Fibroblast of pulmonary artery (primary cell): ENCODE measurements at regions not wholly inside any gene's neighbourhood (a gene's known extent, or its start where the extent isn't known, plus 50 kb on each side); places are given as distances from the start of the nearest gene placed in this dataset.

ENCODE experiments used
- DNase-seq: peaks from one replicate; pipeline ENCODE4 v3.0.0-alpha.2; 2010; ENCODE audit warnings: low read depth
- H3K4me3 ChIP-seq: replicated peaks from 2 replicates; pipeline ENCODE4 v1.5.1; 2011; ENCODE audit warnings: low read depth, mild to moderate bottlenecking, control low read depth, low read length, moderate library complexity
- TF ChIP-seq, protein P1 (sequence below): IDR thresholded peaks from 2 replicates; pipeline ENCODE4 v1.5.1; 2011; ENCODE audit warnings: mild to moderate bottlenecking, control low read depth, low read length, inconsistent platforms; ENCODE audit errors: missing control alignments

DNA sequence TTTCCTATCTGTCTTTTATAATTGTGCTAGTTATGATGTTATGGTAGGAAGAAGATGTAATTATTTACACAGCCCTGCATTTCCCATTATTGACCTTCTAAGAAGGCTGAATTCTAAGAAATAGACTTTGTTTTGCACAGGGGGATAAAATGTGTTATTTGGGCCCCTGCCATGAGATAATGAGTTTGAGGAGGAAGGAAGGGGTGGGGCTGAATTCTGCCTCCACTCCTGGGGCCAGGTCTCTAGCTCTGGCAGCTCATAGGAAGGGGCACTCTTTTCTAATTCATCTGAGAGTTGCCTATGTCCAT is 69.2 kb upstream of the GOLGA8B start:
- TF ChIP-seq, protein P1, sequence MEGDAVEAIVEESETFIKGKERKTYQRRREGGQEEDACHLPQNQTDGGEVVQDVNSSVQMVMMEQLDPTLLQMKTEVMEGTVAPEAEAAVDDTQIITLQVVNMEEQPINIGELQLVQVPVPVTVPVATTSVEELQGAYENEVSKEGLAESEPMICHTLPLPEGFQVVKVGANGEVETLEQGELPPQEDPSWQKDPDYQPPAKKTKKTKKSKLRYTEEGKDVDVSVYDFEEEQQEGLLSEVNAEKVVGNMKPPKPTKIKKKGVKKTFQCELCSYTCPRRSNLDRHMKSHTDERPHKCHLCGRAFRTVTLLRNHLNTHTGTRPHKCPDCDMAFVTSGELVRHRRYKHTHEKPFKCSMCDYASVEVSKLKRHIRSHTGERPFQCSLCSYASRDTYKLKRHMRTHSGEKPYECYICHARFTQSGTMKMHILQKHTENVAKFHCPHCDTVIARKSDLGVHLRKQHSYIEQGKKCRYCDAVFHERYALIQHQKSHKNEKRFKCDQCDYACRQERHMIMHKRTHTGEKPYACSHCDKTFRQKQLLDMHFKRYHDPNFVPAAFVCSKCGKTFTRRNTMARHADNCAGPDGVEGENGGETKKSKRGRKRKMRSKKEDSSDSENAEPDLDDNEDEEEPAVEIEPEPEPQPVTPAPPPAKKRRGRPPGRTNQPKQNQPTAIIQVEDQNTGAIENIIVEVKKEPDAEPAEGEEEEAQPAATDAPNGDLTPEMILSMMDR = no peak
- DNase-seq = no peak
- no peak overlapping the region for H3K4me3 ChIP-seq

DNA sequence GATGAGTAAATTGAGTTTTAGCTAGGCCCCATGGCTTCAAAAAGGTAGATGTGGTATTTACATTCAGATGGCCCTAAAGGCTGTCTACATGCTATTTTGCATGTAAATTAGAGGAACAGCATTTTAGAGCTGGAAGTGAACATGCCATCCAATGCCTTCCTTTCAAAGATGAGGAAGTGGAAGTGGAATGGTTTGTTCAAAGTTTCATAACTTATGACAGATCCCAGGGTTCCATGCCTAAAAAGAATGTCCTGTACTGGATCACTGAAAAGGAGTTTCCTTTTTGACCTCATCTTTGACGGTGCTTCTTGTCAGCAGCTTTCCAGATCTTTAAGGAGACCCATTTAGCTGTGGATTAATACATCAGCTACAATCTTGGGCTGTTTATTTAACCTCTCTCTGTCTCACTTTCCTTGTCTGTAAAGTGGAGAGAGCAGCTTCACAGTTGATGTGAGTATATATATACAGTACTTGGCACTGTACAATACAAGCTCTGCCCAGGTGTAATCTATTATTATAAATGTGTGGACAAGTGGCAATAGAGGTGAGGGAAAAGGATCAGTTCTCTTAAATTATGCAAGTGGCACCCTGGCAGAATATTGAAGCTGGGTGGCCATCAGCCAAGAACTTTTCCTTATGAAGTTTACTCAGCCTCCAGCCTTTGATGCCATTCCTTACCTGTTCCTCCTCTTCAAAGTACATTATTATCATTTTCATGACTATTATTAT is 68.7 kb upstream of the GOLGA8B start:
- H3K4me3 ChIP-seq = no peak overlapping the region
- TF ChIP-seq, protein P1 = no peak
- DNase-seq = no peak

DNA sequence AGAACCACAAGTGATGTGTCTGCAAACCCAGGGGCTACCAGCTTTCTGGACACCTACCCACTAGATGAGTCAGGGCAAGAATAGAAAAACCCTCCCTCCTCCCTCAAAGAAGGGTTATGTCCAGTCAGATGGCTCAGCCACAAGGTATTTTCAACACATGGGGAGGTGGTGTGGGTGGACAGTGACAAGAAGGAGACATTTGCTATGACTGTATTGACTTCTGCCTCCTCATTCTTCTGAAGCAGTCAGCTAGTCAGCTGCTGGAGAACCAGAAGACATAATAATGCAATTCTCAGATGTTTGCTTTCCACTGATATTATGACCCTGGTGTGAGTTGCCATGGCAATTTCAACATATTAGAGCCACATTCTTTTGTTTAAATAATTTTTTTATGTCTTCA is 66.7 kb upstream of the GOLGA8B start:
- TF ChIP-seq, protein P1 = no peak
- H3K4me3 ChIP-seq = no peak overlapping the region
- peak; percentile 22 for DNase-seq

DNA sequence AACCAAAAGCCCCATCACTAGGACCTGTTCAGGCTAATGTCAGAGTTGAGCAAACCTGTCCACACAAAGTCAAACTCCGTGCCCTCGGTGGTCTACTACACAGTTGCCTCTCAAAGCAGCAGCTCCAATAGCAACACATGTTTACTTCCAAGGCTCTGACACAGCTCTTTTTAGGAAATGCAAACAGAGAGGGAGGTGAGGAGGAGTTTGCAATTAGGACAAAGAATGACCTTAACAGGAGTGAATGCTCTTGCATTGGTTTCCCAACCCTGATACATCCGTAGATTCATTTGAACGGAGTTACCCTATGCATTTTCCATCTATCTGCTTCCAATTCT is 64.8 kb upstream of the GOLGA8B start:
- DNase-seq = no peak
- H3K4me3 ChIP-seq = no peak overlapping the region
- TF ChIP-seq, protein P1 = no peak

DNA sequence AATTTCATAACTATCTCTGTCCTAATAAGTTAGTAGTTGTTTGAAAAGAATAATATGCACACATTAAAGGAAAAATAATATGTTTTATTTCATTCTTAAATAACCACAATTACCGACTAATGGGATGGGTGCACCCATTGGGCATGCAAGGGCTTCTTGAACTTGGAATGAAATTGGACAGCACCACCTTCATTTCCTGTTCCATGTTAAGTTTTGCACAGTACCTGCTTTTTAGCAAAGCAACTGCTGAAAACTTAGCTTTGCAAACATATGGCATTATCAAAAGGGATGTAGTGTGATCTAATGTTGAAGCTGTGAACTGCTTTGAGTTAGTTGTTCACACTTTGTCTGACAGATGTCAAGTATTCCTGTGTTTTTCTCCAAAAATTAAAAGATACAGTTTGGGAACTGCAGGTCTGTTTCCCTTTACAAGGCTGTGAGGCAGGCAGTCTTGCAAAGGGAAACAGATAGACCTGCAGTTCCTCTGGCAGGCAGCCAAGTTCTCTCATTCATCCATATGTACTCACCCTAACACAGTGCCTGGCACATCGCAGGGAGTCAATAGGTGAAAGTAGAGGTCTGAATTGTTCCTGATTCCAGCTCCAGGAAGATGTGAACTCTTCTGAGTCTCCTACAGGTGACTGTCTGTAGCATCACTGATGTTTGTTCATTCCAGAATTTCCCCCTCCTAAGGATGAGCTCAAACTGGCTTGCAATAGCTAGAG is 64.3 kb upstream of the GOLGA8B start:
- no peak overlapping the region for H3K4me3 ChIP-seq
- TF ChIP-seq, protein P1 = no peak
- no peak for DNase-seq

DNA sequence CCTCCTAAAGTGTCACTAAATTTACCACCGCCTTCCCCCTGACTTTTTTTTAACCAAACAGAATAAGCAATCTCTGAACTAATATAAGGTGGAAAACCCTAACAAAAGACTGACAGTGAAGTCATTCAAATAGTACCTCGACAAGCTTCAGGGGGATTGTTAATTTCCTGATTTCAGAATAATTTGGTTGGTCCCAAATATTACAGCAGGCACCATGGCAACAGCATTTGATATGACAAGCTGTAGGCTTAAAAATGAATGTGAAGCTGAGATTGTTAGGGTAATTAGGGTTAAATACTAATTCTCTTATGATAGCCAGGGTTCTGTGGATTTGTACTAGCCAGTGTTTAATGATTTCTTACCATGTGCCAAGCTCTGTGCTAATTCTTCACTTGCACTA is 63.5 kb upstream of the GOLGA8B start:
- no peak for DNase-seq
- TF ChIP-seq, protein P1 = no peak

DNA sequence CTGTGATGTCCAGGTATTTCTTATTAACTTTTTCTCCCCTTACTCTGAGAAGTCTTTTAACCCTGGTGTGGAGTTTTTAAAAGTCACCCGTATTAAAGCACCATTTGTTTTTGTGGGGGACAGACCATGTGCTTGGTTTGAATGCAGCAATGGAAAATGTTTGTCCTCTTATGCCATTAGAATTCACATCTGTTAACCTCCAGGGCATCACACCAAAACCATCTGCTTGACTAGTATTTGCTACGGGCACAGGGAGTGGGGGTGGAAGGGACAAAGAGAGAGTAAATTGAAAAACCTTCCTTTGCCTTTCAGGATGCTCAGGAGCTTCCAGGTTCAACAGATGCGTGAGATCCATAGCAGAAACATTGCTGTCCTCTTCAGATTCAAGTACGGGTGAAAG is 61.4 kb upstream of the GOLGA8B start:
- TF ChIP-seq, protein P1 = no peak
- H3K4me3 ChIP-seq = no peak overlapping the region
- DNase-seq = no peak

More for the DNA sequence above, 63.5 kb upstream of the GOLGA8B start:
- no peak overlapping the region for H3K4me3 ChIP-seq
